ENCODE measurements at regions not wholly inside any gene's neighbourhood (a gene's known extent, or its start where the extent isn't known, plus 50 kb on each side); places are given as distances from the start of the nearest gene placed in this dataset.

DNA sequence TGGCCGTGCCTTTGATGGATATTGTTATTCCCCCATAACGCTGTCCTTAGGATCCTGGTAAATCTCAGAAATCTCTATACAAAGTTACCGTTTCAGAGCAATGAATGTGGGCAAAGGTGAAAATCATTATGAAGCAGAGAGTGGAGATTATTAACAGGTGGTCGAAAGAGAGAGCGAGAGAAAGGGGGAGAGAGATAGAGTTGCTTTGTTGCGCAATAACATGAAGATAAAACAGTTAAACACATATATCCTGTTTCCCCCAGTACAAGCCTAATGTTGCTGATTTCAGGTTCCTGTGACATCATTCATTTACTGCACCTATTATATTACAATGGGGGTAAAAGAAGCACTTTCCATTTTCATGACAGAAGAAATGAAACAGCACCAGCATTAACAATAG, 535.4 kb upstream of the RBFOX1 start:
- H3K27me3 Mint-ChIP-seq (ENCODE audit: insufficient read depth, low read depth, poor library complexity): peaks cover 3% of the 10 kb centered on the region
- H3K36me3 Mint-ChIP-seq (ENCODE audit: low read depth): peaks cover 13% of the 10 kb centered on the region; the same call in 2 of the 3 replicates
- no peaks in the 10 kb centered on the region for H4K20me1 ChIP-seq (replicated peaks; ENCODE audit: insufficient read depth)
- H3K4me1 Mint-ChIP-seq: peaks cover 10% of the 10 kb centered on the region
- H3K79me2 ChIP-seq (replicated peaks; ENCODE audit: insufficient read depth): no peaks in the 10 kb centered on the region
- H3K4me3 Mint-ChIP-seq: no peak overlapping the region
- H3K9me2 ChIP-seq (ENCODE audit: insufficient read depth): no peaks in the 10 kb centered on the region
- ATAC-seq: no peak
- TF ChIP-seq NANOG (IDR thresholded peaks at IDR 0.05; ENCODE audit: borderline replicate concordance): no peak
- TF ChIP-seq, protein P1, sequence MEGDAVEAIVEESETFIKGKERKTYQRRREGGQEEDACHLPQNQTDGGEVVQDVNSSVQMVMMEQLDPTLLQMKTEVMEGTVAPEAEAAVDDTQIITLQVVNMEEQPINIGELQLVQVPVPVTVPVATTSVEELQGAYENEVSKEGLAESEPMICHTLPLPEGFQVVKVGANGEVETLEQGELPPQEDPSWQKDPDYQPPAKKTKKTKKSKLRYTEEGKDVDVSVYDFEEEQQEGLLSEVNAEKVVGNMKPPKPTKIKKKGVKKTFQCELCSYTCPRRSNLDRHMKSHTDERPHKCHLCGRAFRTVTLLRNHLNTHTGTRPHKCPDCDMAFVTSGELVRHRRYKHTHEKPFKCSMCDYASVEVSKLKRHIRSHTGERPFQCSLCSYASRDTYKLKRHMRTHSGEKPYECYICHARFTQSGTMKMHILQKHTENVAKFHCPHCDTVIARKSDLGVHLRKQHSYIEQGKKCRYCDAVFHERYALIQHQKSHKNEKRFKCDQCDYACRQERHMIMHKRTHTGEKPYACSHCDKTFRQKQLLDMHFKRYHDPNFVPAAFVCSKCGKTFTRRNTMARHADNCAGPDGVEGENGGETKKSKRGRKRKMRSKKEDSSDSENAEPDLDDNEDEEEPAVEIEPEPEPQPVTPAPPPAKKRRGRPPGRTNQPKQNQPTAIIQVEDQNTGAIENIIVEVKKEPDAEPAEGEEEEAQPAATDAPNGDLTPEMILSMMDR (conservative IDR thresholded peaks at IDR 0.05; ENCODE audit: low read depth in 2 of 2): no peak
- TF ChIP-seq ZNF331 (CRISPR knock-in tag; IDR thresholded peaks at IDR 0.05; ENCODE audit: low read depth): no peak
- no peak for TF ChIP-seq ZNF114 (CRISPR knock-in tag; IDR thresholded peaks at IDR 0.05)
- no peak for TF ChIP-seq STAT1 (IDR thresholded peaks at IDR 0.05; ENCODE audit: unreplicated experiment)
- H3K27ac Mint-ChIP-seq: no peak overlapping the region
- no peak overlapping the region for H3K4me3 ChIP-seq
- DNase-seq (ENCODE audit: low spot score): no peak
- H3K4me1 ChIP-seq (ENCODE audit: insufficient read depth): no peaks in the 10 kb centered on the region
- H3K9me3 Mint-ChIP-seq: peaks cover 87% of the 10 kb centered on the region
- H3K27me3 ChIP-seq (ENCODE audit: insufficient read depth): no peaks in the 10 kb centered on the region
- H2AFZ ChIP-seq: no peak overlapping the region
- H3K36me3 ChIP-seq (ENCODE audit: insufficient read depth): no peaks in the 10 kb centered on the region; the same call in 1 of the 2 replicates
- no peak overlapping the region for H3K4me2 ChIP-seq
- no peaks in the 10 kb centered on the region for H3F3A ChIP-seq (replicated peaks; ENCODE audit: low read depth)
- H3K27ac ChIP-seq (ENCODE audit: low read depth): no peak overlapping the region

DNA sequence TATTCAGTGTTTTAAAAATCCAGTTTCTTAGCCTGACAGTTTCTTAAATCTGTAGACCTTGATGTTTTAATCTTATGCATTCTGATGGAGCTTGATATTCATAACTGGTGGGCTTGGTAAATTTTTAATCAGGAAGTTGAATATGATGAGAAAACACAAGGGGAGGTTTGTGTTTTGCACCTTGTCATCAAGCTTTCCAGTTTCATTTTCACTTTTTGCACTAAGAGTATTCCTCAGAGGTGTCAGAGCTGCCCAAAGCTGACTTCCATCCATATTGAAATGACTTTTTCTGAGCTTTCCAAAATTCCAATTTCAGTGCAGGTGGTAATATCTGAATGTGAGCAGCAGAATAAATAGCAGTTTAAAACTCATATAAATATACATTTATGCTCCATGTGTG, 555.0 kb upstream of the RBFOX1 start:
- ATAC-seq (no peak), DNase-seq (ENCODE audit: low spot score) (no peak)
- Histone ChIP-seq H3K36me3 (ENCODE audit: insufficient read depth) (peaks cover 5% of the 10 kb centered on the region; the same call in 1 of the 2 replicates), H2AFZ (no peak overlapping the region), H3K4me1 (ENCODE audit: insufficient read depth) (no peaks in the 10 kb centered on the region), H3K9me2 (ENCODE audit: insufficient read depth) (no peaks in the 10 kb centered on the region), H3K4me2 (no peak overlapping the region), H3K27ac (ENCODE audit: low read depth) (no peak overlapping the region), H3K4me3 (no peak overlapping the region), H3K27me3 (ENCODE audit: insufficient read depth) (no peaks in the 10 kb centered on the region), H3K79me2 (replicated peaks; ENCODE audit: insufficient read depth) (no peaks in the 10 kb centered on the region), H4K20me1 (replicated peaks; ENCODE audit: insufficient read depth) (no peaks in the 10 kb centered on the region), H3F3A (replicated peaks; ENCODE audit: low read depth) (no peaks in the 10 kb centered on the region)
- no peaks in the 10 kb centered on the region for H3K27me3 Mint-ChIP-seq (ENCODE audit: insufficient read depth, low read depth, poor library complexity)
- H3K4me3 Mint-ChIP-seq: no peak overlapping the region
- H3K36me3 Mint-ChIP-seq (ENCODE audit: low read depth): no peaks in the 10 kb centered on the region
- no peak overlapping the region for H3K27ac Mint-ChIP-seq
- H3K4me1 Mint-ChIP-seq: no peaks in the 10 kb centered on the region
- H3K9me3 Mint-ChIP-seq: peaks cover 38% of the 10 kb centered on the region
- TF ChIP-seq CREB1 (CRISPR knock-in tag; IDR thresholded peaks at IDR 0.05; ENCODE audit: low read depth) (no peak), STAT1 (IDR thresholded peaks at IDR 0.05; ENCODE audit: unreplicated experiment) (no peak), POLR2AphosphoS5 (IDR thresholded peaks at IDR 0.05; ENCODE audit: low read depth) (no peak)
- TF ChIP-seq, protein P2, sequence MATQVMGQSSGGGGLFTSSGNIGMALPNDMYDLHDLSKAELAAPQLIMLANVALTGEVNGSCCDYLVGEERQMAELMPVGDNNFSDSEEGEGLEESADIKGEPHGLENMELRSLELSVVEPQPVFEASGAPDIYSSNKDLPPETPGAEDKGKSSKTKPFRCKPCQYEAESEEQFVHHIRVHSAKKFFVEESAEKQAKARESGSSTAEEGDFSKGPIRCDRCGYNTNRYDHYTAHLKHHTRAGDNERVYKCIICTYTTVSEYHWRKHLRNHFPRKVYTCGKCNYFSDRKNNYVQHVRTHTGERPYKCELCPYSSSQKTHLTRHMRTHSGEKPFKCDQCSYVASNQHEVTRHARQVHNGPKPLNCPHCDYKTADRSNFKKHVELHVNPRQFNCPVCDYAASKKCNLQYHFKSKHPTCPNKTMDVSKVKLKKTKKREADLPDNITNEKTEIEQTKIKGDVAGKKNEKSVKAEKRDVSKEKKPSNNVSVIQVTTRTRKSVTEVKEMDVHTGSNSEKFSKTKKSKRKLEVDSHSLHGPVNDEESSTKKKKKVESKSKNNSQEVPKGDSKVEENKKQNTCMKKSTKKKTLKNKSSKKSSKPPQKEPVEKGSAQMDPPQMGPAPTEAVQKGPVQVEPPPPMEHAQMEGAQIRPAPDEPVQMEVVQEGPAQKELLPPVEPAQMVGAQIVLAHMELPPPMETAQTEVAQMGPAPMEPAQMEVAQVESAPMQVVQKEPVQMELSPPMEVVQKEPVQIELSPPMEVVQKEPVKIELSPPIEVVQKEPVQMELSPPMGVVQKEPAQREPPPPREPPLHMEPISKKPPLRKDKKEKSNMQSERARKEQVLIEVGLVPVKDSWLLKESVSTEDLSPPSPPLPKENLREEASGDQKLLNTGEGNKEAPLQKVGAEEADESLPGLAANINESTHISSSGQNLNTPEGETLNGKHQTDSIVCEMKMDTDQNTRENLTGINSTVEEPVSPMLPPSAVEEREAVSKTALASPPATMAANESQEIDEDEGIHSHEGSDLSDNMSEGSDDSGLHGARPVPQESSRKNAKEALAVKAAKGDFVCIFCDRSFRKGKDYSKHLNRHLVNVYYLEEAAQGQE (IDR thresholded peaks at IDR 0.05; ENCODE audit: unreplicated experiment): no peak
- TF ChIP-seq, protein P1 (conservative IDR thresholded peaks at IDR 0.05; ENCODE audit: low read depth in 2 of 2): no peak
